K562 (cell line): ENCODE measurements at regions not wholly inside any gene's neighbourhood (a gene's known extent, or its start where the extent isn't known, plus 50 kb on each side); places are given as distances from the start of the nearest gene placed in this dataset.

ENCODE experiments used
- CAMTA2 ChIP-seq: fragments of 250-450 bp; sonication (Bioruptor Pico); conservative IDR thresholded peaks from 2 replicates; pipeline ENCODE4 v1.5.1; 2022
- CTCF ChIP-seq, 3 experiments: IDR thresholded peaks in 2 of 3; conservative IDR thresholded peaks in 1 of 3; 2 replicates each; pipeline ENCODE4 v1.5.1; 2011 to 2012; ENCODE audit warnings: low read length in 3 of 3, mild to moderate bottlenecking in 3 of 3, control low read depth in 2 of 3, improper control_type of control experiment in 1 of 3, inconsistent platforms in 1 of 3, low read depth in 1 of 3, mixed read lengths in 1 of 3, moderate library complexity in 1 of 3; ENCODE audit not compliant: insufficient read depth in 2 of 3
- ETV6 ChIP-seq, 3 experiments: fragments of 150-350 bp in 1 of 3; sonication (generic) in 1 of 3; formaldehyde crosslinking in 1 of 3; IDR thresholded peaks; 2 replicates each; pipeline versions ENCODE4 v1.6.1 to v1.8.0; 2014 to 2022; ENCODE audit warnings: borderline replicate concordance in 2 of 3, low read depth in 2 of 3, antibody characterized with exemption in 1 of 3, low read length in 1 of 3, mild to moderate bottlenecking in 1 of 3, missing genetic modification reagents in 1 of 3
- FOXM1 ChIP-seq, 2 experiments: fragments of 450-650 bp in 1 of 2; sonication (generic) in 1 of 2; formaldehyde crosslinking in 1 of 2; IDR thresholded peaks; 2 replicates each; pipeline versions ENCODE4 v1.6.1 to v1.9.0; 2017 to 2022; ENCODE audit warnings: low read depth in 2 of 2, mild to moderate bottlenecking in 2 of 2, missing genetic modification reagents in 1 of 2, moderate library complexity in 1 of 2
- FOXP4 ChIP-seq: sonication (generic); formaldehyde crosslinking; IDR thresholded peaks from 2 replicates; pipeline ENCODE4 v1.8.0; 2022; ENCODE audit warnings: mild to moderate bottlenecking, missing genetic modification reagents, borderline replicate concordance
- MXI1 ChIP-seq: IDR thresholded peaks from 2 replicates; pipeline ENCODE4 v1.6.1; 2011; ENCODE audit warnings: low read depth, mild to moderate bottlenecking, improper control_type of control experiment, low read length
- POLR2AphosphoS5 ChIP-seq: IDR thresholded peaks from 2 replicates; pipeline ENCODE4 v1.6.1; 2011; ENCODE audit warnings: mild to moderate bottlenecking, low read depth, low read length, moderate library complexity; ENCODE audit not compliant: control insufficient read depth, insufficient read depth
- SOX6 ChIP-seq: fragments of 450-650 bp; IDR thresholded peaks from 2 replicates; pipeline ENCODE4 v1.6.1; 2014; ENCODE audit warnings: mild to moderate bottlenecking
- TCF7L2 ChIP-seq: fragments of 150-350 bp; IDR thresholded peaks from 2 replicates; pipeline ENCODE4 v1.6.1; 2016; ENCODE audit warnings: low read depth, mild to moderate bottlenecking, low read length, moderate library complexity
- YBX1 ChIP-seq: fragments of 450-650 bp; IDR thresholded peaks from 2 replicates; pipeline ENCODE4 v1.7.1; 2016; ENCODE audit warnings: mild to moderate bottlenecking
- ZNF408 ChIP-seq: fragments of 250-450 bp; sonication (Bioruptor Pico); IDR thresholded peaks from 2 replicates; pipeline ENCODE4 v1.4.0; 2020; ENCODE audit warnings: low read depth, mild to moderate bottlenecking, moderate library complexity
- ZNF707 ChIP-seq: fragments of 250-450 bp; sonication (Bioruptor Pico); conservative IDR thresholded peaks from 2 replicates; pipeline ENCODE4 v1.8.0; 2022; ENCODE audit warnings: inconsistent platforms, mild to moderate bottlenecking, moderate library complexity
- ZNF780A ChIP-seq: fragments of 250-450 bp; sonication (Bioruptor Pico); IDR thresholded peaks from 2 replicates; pipeline ENCODE4 v1.5.0; 2021; ENCODE audit warnings: mild to moderate bottlenecking

- no peak for TF ChIP-seq SOX6
- no peak for TF ChIP-seq POLR2AphosphoS5
- TF ChIP-seq FOXM1 (IDR thresholded peaks at IDR 0.05; ENCODE audit: low read depth): no peak
- TF ChIP-seq FOXM1 (CRISPR knock-in tag; IDR thresholded peaks at IDR 0.05; ENCODE audit: low read depth): no peak
- no peak for TF ChIP-seq CTCF (IDR thresholded peaks at IDR 0.05 in 2 of 3, conservative IDR thresholded peaks at IDR 0.05 in 1 of 3; ENCODE audit: insufficient read depth in 2 of 3, low read depth in 1 of 3, low read length in 3 of 3)
- TF ChIP-seq TCF7L2: no peak
- TF ChIP-seq ZNF780A (CRISPR knock-in tag): no peak
- TF ChIP-seq ZNF408: no peak
- TF ChIP-seq ZNF707 (CRISPR knock-in tag): no peak
- TF ChIP-seq FOXP4 (CRISPR knock-in tag): no peak
- TF ChIP-seq YBX1: no peak
- TF ChIP-seq ETV6 (IDR thresholded peaks at IDR 0.05; ENCODE audit: borderline replicate concordance in 1 of 2, low read depth in 2 of 2, low read length in 1 of 2): no peak
- no peak for TF ChIP-seq ETV6 (CRISPR knock-in tag; IDR thresholded peaks at IDR 0.05; ENCODE audit: borderline replicate concordance)
- TF ChIP-seq CAMTA2 (CRISPR knock-in tag): no peak
- no peak for TF ChIP-seq MXI1
These were observed 199.9 kb upstream of the MAGEB2 start for GRCh38 chrX:30015440-30015839.
